ENCODE measurements at regions not wholly inside any gene's neighbourhood (a gene's known extent, or its start where the extent isn't known, plus 50 kb on each side); places are given as distances from the start of the nearest gene placed in this dataset.

GRCh38 chr7:35553519-35553918 lies 141.4 kb downstream of the HERPUD2 start:
- no peak for DNase-seq (ENCODE audit: low read depth, low spot score)
- ChIA-PET POLR2A (no interaction called here), CTCF (interaction anchor here (1.2 to 1.8 kb wide), 2 partner anchors 32 to 70 kb away, joined by 3 to 4 read pairs; no protein-coding TSS in a partner anchor)
- BruUV-seq (replicated peaks), result no TSS peak
- Histone ChIP-seq H3K4me1 (ENCODE audit: control insufficient read depth, extremely low read depth, insufficient read depth, low read length) (no peaks in the 10 kb centered on the region), H3K4me2 (ENCODE audit: insufficient read depth, low read length) (no peak overlapping the region), H2AFZ (ENCODE audit: low read depth, low read length) (no peak overlapping the region), H3K9me1 (replicated peaks; ENCODE audit: control insufficient read depth, extremely low read depth, insufficient read depth, low read length) (no peaks in the 10 kb centered on the region), H4K20me1 (replicated peaks; ENCODE audit: control insufficient read depth, extremely low read depth, insufficient read depth, low read length) (no peaks in the 10 kb centered on the region), H3K79me2 (ENCODE audit: control insufficient read depth, insufficient read depth, low read length) (no peaks in the 10 kb centered on the region), H3K9me3 (replicated peaks; ENCODE audit: control insufficient read depth, insufficient read depth, low read length) (no peaks in the 10 kb centered on the region), H3K27me3 (ENCODE audit: control insufficient read depth in 2 of 2, insufficient read depth in 2 of 2, low read length in 2 of 2) (peaks cover 3 to 5% of the 10 kb centered on the region in 2 experiments), H3K27ac (ENCODE audit: insufficient read depth, low read depth, low read length) (no peak overlapping the region), H3K9ac (replicated peaks; ENCODE audit: extremely low read depth, insufficient read depth, low read length) (no peak overlapping the region), H3K36me3 (ENCODE audit: control insufficient read depth in 2 of 2, extremely low read depth in 1 of 2, insufficient read depth in 2 of 2, low read length in 2 of 2) (no peaks in the 10 kb centered on the region), H3K4me3 (replicated peaks in 1 of 3; ENCODE audit: insufficient read depth in 1 of 3, low read depth in 1 of 3, low read length in 3 of 3) (no peak overlapping the region)
- TF ChIP-seq MAX (IDR thresholded peaks at IDR 0.05; ENCODE audit: insufficient read depth, insufficient read length), result no peak
- TF ChIP-seq MYC (IDR thresholded peaks at IDR 0.05; ENCODE audit: low read depth, low read length), result no peak
- no peak for TF ChIP-seq FOS (IDR thresholded peaks at IDR 0.05; ENCODE audit: borderline replicate concordance, insufficient read depth, low read length)
- no peak for TF ChIP-seq GATA2 (IDR thresholded peaks at IDR 0.05; ENCODE audit: insufficient read depth, insufficient read length, low read depth, low read length)
- TF ChIP-seq POLR2AphosphoS5 (IDR thresholded peaks at IDR 0.05; ENCODE audit: insufficient read depth, low read depth, low read length), result no peak
- TF ChIP-seq EZH2 (IDR thresholded peaks at IDR 0.05; ENCODE audit: borderline replicate concordance, low read depth, low read length, severe bottlenecking), result no peak
- no peak for TF ChIP-seq POLR2A (IDR thresholded peaks at IDR 0.05; ENCODE audit: low read depth, low read length)
- TF ChIP-seq JUN (IDR thresholded peaks at IDR 0.05; ENCODE audit: borderline replicate concordance, insufficient read depth, insufficient read length, low read depth), result no peak
- TF ChIP-seq CTCF (IDR thresholded peaks at IDR 0.05; ENCODE audit: extremely low read depth in 1 of 2, insufficient read depth in 1 of 2, low read depth in 1 of 2, low read length in 2 of 2), result no peak
- no peak for FAIRE-seq
- intact Hi-C loops (cut with micrococcal nuclease) (no loop called here), dilution Hi-C loops (cut with MboI; ENCODE audit: extremely low pct_ligation_motif_present, low sequenced_read_pairs) (no loop called here)
